GM21367 (cell line): ENCODE measurements at regions not wholly inside any gene's neighbourhood (a gene's known extent, or its start where the extent isn't known, plus 50 kb on each side); places are given as distances from the start of the nearest gene placed in this dataset.

Source experiments
- ATAC-seq: cut with Tn5 transposase; IDR thresholded peaks from one replicate; pipeline ENCODE4 v1.9.1; 2021; ENCODE audit not compliant: unreplicated experiment

DNA sequence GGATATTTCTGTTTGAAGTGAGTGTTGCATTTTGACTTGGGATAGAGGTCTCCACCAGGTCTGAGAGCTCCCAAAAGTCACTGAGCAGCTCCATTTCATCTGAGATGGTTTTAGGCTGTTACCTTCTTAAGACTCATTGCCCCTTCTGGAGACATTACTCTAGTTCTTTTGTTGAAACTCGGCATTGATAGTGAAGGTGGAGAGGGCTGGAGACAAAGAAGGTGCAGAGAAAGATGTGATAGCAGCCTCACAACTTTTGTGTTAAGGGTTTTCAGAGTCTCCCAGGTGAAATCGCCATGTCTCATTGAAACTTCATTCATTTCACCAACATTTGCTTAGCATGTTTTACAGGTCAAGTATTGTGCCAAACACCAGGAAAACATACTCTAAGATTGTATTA is 219.6 kb downstream of the INSIG2 start:
- ATAC-seq, result no peak

DNA sequence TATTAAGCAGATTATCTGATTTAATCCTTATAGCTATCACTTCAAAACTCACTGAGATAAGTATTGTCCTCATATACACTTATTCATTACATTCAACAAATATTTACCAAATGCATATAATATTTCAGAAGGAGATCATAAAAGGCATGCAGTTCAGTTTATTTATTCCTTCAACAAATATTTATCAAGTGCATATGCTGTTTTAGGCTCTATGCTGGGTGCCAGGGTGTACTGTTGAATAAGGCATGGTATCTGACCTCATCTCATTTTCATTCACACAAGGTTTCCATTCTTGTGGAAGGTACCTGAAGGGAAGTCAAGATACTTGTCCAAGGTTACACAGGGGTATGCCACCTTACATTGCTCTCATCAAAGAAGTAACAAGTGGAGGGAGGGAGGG is 213.0 kb downstream of the INSIG2 start:
- no peak for ATAC-seq

DNA sequence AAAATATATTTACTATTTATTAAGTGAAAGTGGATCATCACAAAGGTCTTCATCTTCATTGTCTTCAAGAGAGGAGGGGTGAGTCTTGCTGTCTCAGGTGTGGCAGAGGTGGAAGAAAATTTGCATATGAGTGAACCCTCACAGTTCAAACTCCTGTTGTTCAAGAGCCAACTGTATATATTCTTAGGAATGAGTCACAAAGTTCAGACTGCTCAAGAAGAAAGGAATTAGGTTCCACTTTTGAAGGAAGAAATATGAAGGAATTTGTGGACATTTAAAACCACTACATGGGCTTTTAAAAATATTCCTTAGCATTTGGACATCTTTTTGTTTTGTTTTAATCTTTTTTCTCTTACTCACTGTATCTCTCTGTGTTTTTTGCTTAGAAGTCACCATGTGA is 212.6 kb downstream of the INSIG2 start:
- no peak for ATAC-seq

DNA sequence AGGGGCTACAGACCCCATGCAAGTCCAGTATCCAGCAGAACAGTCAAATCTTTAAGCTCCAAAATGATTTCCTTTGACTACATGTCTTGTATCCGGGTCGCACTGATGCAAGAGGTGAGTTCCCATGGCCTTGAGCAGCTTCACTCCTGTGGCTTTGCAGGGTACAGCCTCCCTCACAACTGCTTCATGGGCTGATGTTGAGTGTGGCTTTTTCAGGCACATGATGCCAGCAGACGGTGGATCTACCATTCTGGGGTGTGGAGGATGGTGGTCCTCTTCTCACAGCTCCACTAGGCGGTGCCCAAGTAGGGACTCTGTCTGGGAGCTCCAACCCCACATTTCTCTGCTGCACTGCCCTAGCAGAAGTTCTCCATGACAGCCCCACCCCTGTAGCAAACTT is 208.4 kb downstream of the INSIG2 start:
- ATAC-seq, result no peak

DNA sequence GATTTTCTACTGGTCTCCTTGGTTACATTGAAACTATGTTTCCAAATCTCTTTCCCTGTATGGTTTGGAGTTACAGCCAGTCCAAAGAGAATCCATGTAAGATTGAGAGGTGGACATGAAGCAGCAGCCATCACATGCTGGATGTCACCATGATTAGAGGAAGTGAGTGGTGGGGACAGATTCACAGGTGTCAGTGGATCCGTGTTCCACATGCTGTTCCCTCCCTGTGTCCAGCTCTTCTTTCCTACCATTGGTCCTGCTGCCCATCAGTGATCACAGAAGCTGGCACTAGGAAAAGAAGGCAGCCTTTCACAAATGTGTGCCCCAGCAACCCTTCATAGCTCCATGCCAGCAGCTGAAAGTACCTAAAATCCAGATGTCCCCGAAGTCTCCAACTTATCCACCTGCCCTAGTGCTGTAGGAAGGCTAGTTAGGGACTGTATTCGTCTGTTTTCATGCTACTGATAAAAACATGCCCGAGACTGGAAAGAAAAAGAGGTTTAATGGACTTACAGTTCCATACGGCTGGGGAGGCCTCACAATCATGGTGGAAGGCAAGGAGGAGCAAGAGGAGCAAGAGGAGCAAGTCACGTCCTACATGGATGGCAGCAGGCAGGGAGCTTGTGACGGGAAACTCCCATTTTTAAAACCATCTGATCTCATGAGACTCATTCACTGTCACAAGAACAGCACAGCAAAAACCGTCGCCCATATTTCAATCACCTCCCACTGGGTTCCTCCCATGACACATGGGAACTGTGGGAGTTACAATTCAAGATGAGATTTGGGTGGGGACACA is 207.5 kb downstream of the INSIG2 start:
- no peak for ATAC-seq

DNA sequence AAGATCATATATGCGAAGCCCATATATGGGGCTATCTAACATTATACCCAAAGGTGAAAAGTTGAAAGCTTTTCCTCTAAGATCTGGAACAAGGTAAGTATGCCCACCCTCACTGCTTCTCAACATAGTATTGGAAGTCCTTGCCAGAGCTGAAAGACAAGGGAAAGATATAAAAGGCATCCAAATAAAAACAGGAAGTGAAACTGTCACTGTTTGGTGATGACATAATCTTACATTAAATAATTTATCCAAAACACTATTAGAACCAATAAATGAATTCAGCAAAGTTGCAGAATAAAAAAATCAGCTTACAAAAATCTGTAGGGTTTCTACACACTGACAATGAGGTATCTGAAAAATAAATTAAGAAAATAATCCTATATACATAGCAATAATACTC is 205.8 kb downstream of the INSIG2 start:
- no peak for ATAC-seq

DNA sequence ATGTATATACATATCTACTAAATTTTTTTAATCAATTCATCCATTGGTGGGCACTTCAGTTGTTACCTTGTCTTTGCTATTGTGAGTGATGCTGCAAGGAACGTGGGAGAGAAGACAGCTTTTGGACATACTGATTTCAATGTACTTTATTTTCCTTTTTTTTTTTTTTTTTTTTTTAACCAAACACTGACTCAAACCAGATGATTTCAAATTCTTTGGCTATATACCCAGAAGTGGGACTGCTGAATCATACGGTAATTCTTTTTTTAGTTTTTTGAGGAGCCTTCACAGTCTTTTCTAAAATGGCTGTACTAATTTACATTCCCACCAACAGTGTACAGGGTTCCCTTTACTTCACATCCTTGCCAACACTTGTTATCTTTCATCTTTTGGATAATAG is 204.7 kb downstream of the INSIG2 start:
- no peak for ATAC-seq

DNA sequence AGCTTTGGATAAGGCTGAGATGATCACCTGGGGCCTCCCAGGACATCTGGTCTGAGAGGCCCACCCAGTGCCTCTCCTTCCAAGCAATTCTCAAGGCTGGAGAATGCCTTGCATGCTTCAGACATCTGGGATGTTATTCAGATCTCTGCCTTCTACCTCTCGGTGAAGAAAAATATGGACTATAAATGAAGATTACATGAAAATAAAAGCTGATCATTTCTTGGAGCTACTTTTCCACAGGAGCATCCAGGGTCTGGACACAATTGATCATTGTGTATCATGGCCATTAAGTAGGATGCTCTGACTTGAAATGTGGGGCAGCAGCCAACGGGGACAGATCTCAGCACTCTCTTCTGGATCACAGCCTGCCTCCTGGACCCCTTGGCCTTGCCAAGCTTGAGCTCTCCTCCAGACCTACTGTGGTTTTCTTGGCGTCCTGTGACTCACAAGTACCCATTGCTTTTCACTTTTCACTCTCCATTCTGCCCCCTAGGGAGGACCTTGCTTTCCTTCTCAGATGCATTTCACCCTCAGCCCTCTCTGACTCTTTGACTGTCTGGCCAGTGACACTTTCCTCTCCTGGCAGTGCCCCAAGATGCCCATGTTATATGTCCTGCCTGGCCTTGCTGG is 203.1 kb downstream of the INSIG2 start:
- no peak for ATAC-seq

DNA sequence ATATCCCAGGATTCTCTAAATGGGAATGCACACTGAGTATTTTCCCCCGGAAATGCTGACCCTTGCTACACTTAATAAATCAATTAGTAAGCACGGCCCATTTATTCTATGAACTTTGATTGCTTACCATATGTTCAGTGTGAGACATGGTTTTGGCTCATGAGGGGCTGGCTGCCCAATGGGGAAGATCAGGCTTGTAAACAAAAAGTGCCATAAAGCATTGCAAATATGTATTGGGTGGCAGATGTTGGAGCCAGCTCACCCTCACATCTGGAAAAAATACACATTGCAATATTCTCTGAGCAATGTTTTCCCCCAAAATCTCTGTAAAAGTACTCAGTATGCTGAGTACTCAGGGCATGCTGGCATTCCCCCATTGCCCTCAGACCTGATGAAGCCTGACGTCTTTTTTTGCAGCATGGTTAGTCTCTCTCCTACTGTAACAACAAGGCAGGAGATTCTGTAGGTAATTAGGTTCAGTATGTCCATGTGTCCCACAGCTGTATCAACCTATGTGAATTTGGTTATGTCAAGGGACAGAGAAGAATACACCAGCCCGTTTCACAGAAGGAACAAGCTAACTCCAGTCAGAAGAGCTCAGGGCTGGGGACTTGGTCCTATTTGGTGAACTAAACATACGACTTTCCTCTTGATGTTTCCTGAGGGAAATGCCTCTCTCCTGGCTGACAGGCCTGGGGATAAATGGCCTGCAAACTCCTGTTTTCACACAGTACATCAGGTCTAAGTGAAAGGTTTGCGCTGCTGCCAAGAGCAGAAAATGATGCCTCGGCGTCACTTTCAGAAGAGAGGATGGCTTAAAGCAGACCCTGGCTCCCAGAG is 202.4 kb downstream of the INSIG2 start:
- no peak for ATAC-seq

DNA sequence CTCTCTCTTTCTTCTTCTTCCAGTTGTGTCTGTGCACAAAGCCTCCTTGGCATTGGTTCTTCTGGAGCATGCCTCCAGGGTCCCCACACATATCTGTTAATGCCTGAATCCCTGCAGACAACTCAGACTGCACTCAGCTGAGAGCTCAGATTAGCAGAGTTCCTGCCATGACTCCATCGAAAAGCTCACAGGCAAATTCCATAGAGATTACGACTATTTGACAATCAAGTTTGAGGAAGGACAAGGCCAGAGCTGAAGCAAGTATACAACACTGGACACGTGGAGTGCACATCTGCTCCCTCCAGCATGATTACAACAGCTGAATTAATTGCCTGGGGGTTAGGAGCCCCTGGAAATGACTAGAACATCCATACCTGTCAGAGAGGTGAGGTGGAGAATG is 190.7 kb downstream of the INSIG2 start:
- no peak for ATAC-seq

DNA sequence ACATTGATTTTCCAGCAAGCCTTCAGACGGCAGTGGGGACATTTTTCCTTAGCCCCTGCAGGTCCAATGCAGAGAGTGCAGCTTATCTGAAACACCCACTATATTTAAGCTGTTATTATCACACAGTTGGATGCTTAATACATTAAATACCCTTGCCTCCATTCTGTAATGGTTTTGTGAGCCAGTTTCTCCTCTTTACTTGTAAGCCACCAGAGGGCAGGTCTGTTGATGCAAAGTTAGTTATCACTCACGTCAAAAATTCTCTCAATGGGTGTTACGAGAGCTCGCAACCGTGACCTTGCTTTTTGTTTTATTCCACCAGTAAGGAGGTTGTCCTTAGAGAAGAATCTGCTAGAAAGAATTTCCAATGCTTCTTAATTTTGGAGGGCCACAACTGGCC is 189.8 kb downstream of the INSIG2 start:
- ATAC-seq, result no peak

DNA sequence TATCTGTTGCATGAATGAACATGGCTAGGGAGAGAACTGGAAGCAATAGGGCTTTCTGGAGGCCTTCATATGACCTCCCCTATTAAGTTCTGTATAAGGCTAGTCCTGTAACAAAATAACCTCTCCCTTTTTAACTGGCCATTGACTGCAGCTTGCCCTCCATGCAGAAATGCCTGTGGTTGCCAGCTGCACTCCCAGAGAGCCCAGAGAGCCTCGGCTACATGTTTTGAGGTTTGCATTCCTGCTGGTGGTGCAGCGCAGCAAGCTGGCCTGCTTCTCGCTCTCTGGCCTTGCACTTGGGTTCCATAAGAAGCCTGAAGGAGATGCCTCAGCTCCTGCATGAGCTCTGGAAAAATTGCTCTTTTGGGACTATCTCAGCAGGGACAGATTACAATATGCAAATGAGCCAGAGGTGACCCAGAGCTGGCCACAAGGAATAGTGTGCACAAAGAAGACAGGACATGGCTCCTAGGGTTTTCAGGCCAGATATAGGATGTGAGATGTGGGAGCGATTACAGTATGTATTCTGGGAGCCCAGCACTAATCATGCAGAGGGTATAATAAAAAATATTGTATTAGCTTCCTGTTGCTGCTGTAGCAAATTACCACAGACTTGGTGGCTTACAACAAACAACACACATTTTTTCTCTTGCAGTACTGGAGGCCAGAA is 186.7 kb downstream of the INSIG2 start:
- no peak for ATAC-seq

DNA sequence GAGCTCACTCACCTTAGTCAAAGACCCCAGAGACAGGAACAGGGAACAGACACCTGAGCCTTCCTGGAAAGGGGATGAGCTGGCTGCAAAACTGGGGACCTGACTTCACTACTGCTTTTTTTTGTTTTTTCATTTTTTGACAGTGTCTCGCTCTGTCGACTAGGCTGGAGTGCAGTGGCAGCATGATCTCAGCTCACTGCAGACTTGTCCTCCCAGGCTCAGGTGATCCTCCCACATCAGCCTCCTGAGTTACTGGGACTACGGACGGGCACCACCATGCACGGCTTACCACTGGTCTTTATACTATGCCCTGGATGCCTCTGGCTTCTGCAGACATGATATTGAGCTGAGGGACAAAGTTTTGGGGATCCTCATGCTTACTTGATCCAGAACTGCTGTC is 184.1 kb downstream of the INSIG2 start:
- no peak for ATAC-seq

DNA sequence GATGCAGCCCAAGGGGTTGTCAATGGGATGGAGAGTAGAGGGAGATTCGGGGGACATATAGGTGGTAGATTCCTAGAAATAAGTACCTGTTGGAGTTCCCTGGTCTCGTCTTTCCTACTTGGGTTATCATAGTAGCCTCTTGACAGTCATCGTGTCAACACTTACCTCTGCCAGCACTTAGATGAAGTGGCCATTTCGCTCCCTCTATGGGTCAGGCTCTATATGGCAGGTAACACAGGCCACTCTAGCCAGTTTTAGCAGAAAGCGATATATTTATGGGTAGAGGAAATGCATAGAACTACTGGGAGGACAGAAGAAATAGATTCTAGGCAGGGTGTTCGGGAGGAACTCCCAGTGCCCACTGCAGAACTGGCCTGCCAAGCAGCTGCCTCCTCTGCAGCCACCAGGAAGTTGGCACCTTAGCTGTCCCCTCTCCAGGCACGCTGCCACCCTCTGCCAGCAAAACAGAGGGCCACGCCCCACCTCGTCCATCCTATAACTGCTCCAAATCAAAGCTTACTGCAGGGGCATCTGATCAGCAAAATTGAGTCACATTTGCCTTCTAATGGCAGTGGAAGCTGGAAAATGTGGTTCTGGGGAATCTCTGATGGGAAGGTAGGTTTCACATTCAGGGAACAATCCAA is 181.3 kb downstream of the INSIG2 start:
- ATAC-seq, result no peak

DNA sequence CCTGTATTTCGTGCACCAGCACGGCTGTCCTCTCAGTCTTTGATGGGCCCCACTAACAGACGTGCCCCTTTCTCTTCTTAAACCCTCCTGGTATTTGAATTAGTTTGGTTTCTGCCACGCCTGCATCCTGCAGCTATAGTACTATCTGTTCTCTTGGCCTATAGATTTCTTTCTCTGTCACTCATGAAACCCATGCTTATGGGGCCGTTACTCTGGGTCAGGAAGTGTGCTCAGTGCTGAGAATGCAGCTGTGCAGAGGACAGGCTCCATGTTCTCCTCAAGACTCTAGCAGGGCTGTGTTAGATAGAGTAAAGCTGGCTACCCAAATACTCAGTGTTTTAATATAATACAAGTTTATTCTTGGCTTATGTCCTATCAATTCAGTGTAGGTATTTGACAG is 180.0 kb downstream of the INSIG2 start:
- ATAC-seq, result no peak

DNA sequence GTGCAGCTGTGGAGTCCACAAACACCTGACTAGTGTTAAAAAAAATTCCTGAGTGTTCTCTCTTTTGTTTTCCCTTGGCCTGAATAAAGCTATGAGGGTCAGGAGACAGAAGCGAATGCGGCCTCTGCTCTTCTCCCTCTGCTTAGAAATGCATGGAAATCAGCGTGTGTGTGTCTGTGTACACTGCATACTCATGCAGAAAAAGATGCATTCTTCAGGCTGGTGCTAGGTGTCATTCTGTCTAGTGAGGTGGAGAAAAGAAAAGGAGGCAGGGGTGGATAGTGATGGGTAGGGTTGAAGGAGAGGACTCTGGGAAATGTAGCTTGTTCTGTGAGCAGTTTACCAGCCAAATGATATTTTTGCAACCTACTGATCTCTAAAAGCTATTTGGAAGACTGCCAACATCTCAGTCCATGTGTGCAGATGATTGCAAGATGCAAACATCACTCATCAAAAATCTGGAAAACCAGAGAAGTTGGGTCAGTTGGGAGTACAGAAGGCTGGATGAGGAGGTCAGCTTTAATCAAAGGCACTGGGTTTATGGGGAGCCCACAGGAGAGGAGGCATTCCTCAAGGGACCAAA is 177.7 kb downstream of the INSIG2 start:
- no peak for ATAC-seq

DNA sequence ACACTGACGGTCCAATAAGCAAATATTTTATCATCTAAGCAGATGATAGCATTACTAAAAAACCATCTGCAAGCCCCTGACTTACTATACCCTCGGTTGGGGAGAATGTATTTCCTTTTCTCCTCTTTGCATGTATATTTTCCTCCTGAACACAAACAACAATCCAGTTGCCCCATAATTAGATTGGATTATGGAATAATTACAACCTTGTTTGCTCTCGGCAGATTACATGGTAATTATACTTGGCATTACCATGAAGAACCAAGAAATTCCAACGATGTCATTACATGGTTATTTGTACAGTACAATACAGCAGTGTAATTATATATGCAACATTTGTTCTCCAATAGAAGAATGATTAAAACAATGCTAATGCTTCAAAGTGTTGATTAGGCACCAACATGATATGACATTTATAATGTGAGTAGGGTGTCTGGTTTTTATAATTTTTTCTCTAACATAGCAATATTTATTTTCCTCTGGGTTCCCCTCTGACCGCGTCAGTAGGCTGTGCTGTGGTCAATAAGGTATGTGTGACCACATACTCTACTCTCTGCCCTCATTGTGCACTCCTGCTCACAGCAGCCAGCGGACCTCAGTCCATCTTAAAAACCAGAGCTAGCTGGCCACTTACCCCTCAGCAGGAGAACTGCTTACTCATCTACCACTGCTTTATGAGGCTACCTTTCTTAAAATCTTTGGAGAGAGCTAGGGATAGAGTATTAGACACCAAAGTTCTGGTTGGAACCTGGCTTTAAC is 176.1 kb downstream of the INSIG2 start:
- ATAC-seq, result no peak

DNA sequence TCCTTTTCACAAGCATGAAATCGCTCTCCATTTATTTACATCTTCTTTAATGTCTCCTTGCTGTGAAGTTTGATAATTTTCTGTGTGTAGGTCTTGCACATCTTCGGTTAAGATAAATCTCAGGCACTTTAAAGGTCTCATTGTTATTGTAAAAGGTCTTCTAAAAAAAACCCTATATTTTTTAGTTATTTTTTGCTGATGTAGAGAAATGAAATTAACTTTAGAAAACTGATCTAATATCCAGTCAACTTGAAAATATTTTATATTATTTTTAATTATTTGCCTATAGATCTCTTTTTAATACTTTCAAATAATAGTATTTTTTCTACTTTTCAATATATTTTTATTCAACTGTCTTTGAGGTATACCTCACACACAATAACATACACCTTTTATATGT is 169.4 kb downstream of the INSIG2 start:
- ATAC-seq, result no peak

DNA sequence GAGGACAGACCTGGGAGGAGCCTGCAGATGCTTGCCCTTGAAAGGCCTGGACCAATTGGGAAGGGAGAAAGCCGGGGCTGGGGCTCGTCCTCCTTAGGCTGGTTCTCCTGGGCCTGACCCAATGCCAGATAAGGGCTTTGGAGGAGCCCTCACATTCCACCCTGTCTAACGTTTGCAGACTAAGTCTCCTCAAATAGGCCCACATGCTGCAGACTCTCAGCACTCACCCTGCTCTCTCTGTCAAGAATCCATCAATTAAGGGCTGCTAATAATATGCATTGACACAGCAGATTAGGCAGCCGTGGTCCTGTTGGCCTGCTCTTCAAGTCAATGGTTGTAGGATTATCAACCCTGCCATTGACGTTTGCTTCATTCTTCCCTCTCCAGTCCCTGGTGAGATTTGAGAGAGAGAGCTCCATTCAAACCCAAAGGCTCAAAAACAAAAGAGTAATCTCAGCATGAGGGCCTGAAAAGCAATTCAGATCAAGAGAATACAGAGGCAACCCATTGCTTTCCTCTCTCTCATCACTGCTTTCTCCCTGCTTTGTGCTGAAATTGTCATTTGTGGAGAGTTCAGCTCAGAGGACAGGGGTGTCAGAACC is 167.6 kb downstream of the INSIG2 start:
- ATAC-seq, result no peak
